NB4 (cell line): ENCODE measurements at regions not wholly inside any gene's neighbourhood (a gene's known extent, or its start where the extent isn't known, plus 50 kb on each side); places are given as distances from the start of the nearest gene placed in this dataset.

Experiments used
- MYC ChIP-seq: IDR thresholded peaks from 2 replicates; pipeline ENCODE4 v1.6.1; 2011; ENCODE audit warnings: low read depth, low read length
- POLR2A ChIP-seq: IDR thresholded peaks from 2 replicates; pipeline ENCODE4 v1.6.1; 2011; ENCODE audit warnings: mild to moderate bottlenecking; ENCODE audit not compliant: insufficient read length; ENCODE audit errors: extremely low read depth
- TF ChIP-seq, protein P1 (sequence below): IDR thresholded peaks from one replicate; pipeline ENCODE4 v1.5.1; 2012; ENCODE audit warnings: low read depth, low read length
- TF ChIP-seq, protein P2 (sequence below): IDR thresholded peaks from 2 replicates; pipeline ENCODE4 v1.6.1; 2011; ENCODE audit warnings: low read depth, low read length

DNA sequence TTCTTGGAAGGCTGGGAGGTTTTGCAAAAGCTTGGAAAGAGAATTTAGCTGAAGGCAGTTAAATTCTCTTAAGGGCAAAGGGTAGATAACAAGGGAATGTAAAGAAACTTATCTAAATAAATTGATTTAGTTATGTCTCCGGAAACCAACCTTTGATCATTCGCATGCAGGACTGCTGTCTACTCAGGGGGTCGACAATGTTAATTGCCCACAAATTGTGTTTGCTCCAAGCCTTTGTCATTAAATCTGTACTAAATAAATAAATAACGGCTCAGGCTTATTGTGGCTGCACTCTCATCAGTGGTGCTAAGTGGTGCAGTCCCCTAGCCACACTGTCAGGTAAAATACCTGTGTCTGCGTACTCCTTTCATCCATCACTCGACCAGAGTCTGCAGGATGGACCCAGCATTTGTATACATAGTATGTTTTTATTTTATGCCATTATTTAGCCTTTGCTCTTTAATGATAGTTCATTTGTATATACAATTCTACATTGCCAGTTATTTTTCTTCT, 497.4 kb upstream of the RASGRP1 start:
- TF ChIP-seq, protein P1, sequence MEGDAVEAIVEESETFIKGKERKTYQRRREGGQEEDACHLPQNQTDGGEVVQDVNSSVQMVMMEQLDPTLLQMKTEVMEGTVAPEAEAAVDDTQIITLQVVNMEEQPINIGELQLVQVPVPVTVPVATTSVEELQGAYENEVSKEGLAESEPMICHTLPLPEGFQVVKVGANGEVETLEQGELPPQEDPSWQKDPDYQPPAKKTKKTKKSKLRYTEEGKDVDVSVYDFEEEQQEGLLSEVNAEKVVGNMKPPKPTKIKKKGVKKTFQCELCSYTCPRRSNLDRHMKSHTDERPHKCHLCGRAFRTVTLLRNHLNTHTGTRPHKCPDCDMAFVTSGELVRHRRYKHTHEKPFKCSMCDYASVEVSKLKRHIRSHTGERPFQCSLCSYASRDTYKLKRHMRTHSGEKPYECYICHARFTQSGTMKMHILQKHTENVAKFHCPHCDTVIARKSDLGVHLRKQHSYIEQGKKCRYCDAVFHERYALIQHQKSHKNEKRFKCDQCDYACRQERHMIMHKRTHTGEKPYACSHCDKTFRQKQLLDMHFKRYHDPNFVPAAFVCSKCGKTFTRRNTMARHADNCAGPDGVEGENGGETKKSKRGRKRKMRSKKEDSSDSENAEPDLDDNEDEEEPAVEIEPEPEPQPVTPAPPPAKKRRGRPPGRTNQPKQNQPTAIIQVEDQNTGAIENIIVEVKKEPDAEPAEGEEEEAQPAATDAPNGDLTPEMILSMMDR = no peak
- TF ChIP-seq, protein P2, sequence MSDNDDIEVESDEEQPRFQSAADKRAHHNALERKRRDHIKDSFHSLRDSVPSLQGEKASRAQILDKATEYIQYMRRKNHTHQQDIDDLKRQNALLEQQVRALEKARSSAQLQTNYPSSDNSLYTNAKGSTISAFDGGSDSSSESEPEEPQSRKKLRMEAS = no peak
- TF ChIP-seq POLR2A = no peak
- TF ChIP-seq MYC = no peak
